SKM-1 treated with dmso at 0.1 percent for 144 hours (cell line): ENCODE measurements at regions not wholly inside any gene's neighbourhood (a gene's known extent, or its start where the extent isn't known, plus 50 kb on each side); places are given as distances from the start of the nearest gene placed in this dataset.
"Not testable (repeated sequence)": the region's sequence is repeated elsewhere in the genome, so short reads cannot be mapped to it uniquely, and the experiment has no call there.

Source experiments
- DNase-seq: peaks from one replicate; lab custom pipeline; 2025; ENCODE audit not compliant: unreplicated experiment; lab: John Stamatoyannopoulos, UW

DNA sequence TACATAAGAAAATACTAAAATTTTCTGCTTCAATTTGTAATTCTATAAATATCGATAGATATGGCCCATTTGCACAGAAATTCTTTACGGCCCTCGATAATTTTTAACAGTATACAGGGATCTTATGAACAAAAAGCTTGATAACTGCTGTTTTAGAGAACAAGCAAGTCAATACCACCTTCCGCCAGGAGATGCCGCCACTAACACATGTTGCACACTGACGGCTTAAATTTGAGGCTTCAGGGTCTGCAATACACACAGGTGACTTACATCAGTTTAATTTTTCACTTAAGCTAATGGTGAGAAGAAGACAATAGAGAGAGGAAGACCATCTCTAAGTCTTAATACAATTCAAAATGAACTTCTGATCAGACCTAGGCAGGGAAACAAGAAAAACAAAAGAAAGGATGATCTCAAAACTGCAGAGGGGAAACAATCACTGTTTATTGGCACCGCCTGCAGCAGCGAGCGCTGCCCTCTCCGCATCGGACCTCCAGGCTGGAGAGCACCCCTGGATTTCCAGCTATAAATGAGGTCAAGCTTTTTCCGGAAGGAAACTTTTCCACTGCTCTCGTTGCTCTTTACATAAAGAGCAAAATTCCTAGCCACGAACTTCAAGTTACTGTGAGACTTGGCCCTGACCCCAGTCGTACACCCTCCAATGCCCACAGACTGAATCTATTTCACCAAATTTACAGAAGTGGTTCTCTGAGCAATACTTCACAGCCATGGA, 53.9 kb downstream of the OTOR start:
- peak; percentile 8 for DNase-seq

DNA sequence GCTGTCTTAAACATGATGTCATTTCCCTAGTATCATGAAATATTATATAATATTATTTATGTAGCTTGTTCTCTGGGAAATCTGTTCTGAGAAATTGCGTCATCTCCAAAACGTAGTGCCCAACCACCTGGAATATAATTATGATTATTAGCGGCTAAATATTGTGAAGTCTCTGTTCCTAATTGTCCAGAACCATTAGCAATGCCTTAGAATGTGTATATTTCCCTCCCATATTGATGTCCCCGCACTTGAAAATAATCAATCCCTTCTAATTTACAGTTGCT, 54.4 kb downstream of the OTOR start:
- no peak for DNase-seq

GRCh38 chr20:16803965-16804792, 56.0 kb downstream of the OTOR start:
- peak; percentile 2 for DNase-seq

- DNase-seq, result no peak
These were observed 56.6 kb downstream of the OTOR start for GRCh38 chr20:16804793-16805187.

- no peak for DNase-seq
These were observed 57.9 kb downstream of the OTOR start for GRCh38 chr20:16806061-16806460.

DNA sequence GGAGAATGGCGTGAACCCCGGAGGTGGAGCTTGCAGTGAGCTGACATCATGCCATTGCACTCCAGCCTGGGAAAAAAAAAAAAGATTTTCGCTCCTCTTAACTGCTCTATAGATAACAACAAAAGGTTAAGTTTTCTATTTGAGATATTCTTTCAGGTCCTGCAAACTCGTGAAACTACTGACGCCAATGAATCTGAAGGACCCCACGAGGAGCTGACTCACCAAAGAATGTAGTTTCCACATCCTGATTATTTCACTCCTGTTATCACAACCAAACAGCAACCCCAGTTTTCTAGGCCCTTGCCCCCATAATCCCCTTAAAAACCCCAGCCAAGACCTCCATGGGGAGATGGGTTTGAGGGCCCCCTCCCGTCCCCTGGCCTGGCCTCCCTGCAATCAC, 58.7 kb downstream of the OTOR start:
- DNase-seq, result no peak

GRCh38 chr20:16808796-16809195, 60.6 kb downstream of the OTOR start:
- no peak for DNase-seq

DNA sequence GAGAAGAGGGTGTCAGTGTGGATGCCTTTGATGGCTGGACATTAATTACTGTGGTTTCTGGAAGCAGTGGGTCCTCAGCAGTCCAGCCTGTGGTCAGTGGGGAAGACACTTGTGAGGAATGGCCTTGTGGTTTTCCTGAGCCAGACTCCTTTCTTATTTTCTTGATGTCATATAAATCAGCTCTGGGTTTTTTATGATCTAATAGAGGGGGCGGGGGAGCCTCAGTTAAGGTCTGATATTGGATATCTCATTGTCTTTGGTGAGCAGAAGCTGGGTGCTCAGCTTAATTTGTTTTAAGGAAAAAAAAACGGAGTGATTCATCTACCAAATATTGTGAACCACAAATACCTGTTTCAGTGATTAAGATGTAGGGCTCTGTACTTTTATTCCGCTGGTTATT, 62.1 kb downstream of the OTOR start:
- DNase-seq, result no peak

- no peak for DNase-seq
These were observed 68.0 kb downstream of the OTOR start for GRCh38 chr20:16816192-16816591.

DNA sequence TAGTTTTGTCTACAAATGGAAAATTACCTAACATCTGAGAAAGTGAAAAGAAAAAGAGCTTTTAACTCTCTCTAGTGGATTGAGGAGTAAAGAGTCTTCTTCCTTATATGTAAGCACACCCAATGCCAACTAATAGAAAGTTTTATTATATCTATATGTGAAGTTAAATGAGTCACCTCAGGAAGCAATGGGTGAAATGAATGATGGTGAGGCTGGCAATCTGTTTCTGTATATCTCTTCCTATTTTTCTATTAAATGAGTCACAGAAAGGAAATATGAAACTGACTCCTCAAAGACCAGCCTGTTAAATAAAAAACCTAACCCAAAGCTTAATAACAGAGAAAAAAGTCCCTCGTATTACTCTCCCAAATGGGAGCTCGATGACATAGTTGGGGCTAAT, 71.3 kb downstream of the OTOR start:
- no peak for DNase-seq

DNA sequence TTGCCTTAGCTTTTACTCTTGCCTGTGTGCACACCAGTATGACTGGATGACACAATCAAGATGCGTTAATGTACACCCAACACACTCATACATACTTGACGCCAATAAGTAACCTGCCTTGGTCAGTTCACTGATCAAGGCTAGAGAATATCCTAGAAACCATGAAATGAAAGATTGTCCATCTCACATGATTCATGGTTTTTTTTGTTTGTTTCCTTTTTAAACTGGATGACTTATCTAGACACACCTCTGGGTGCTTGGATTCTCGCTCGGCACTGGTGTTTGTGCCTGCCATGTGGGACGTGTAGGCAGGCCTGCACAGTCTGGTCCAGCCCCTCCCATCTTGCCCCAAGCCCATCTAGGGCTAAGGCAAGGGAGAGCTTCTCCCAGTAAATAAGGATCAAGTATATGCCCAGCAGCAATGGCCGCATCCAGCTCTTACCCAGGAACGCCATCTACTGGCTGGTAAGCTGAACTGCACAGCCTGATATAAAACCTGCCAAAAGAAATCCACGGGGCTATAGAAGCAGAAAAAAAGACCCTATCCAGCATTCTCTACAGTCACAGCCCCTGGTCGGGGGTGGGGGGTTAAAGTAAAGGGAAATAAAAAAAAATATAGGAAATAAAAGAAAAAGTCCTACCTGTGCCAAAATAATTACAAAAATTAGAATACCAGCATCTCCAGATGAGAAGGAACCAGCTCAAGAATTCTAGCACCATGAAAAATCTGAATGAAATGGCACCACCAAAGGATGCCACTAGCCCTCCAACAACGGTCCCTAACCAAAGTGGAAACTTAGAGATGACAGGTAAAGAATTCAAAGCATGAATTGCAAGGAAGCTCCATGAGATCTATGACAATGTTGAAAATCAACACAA, 73.3 kb downstream of the OTOR start:
- DNase-seq, result peak; percentile 12

DNA sequence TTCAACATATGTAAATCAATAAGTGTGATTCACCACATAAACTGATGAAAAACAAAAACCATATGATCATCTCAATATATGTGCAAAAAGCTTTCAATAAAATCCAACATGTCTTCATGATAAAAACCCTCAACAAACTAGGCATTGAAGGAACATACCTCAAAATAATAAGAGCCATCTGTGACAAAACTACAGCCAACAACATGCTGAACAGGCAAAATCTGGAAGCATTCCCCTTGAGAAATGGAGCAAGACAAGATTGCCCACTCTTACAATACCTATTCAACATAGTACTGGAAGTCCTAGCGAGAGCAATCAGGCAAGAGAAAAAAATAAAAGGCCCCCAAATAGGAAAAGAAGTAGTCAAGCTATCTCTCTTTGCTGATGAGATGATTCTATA, 76.5 kb downstream of the OTOR start:
- DNase-seq, result no peak

GRCh38 chr20:16828666-16829305, 80.6 kb downstream of the OTOR start:
- no peak for DNase-seq

GRCh38 chr20:16835690-16836089, 87.5 kb downstream of the OTOR start:
- DNase-seq, result not testable (repeated sequence)

GRCh38 chr20:16842486-16843120, 94.4 kb downstream of the OTOR start:
- DNase-seq, result no peak

- no peak for DNase-seq
These were observed 96.2 kb downstream of the OTOR start for GRCh38 chr20:16844406-16844805.

- no peak for DNase-seq
These were observed 97.8 kb downstream of the OTOR start for GRCh38 chr20:16846006-16846405.

GRCh38 chr20:16848061-16848460, 99.9 kb downstream of the OTOR start:
- no peak for DNase-seq

- no peak for DNase-seq
These were observed 100.4 kb downstream of the OTOR start for GRCh38 chr20:16848526-16848925.

GRCh38 chr20:16860914-16861313, 112.8 kb downstream of the OTOR start:
- no peak for DNase-seq

- no peak for DNase-seq
These were observed 113.5 kb downstream of the OTOR start for GRCh38 chr20:16861708-16862107.
